ENCODE measurements at regions not wholly inside any gene's neighbourhood (a gene's known extent, or its start where the extent isn't known, plus 50 kb on each side); places are given as distances from the start of the nearest gene placed in this dataset.

DNA sequence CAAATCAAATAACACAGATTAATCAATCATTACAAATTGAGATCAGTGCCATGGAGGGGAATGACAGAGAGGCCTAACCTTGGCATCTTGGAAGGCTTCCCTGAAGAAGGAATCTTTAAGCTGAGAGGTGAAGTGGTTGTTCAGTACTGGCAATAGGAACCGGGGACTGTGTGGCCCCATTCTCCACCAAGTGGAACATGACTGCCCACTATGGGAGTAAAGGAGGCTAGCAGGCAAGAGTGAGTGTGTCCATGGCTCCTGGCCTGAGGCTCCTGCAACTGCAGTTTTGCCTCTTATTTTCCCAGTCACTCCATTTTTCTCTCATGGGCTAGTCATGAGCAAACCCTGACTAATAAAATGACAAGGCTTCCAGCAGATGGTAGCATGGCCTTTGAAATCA, 112.2 kb upstream of the GJB5 start:
- TF ChIP-seq CTCF (IDR thresholded peaks at IDR 0.05; ENCODE audit: insufficient read depth, low read length, poor library complexity, severe bottlenecking) = no peak
- no peak for TF ChIP-seq EZH2phosphoT487 (conservative IDR thresholded peaks at IDR 0.05; ENCODE audit: low read length)

Measured in SU-DHL-6 (cell line).